ENCODE measurements at regions not wholly inside any gene's neighbourhood (a gene's known extent, or its start where the extent isn't known, plus 50 kb on each side); places are given as distances from the start of the nearest gene placed in this dataset.
"Not testable (repeated sequence)": the region's sequence is repeated elsewhere in the genome, so short reads cannot be mapped to it uniquely, and the experiment has no call there.

DNA sequence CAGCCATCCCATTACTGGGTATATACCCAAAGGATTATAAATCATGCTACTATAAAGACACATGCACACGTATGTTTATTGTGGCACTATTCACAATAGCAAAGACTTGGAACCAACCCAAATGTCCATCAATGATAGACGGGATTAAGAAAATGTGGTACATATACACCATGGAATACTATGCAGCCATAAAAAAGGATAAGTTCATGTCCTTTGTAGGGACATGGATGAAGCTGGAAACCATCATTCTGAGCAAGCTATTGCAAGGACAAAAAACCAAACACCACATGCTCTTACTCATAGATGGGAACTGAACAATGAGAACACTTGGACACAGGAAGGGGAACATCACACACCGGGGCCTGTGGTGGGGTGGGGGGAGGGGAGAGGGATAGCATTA lies 285.7 kb downstream of the SIPA1L2 start:
- H4K91ac ChIP-seq (replicated peaks; ENCODE audit: insufficient read length, low read length); H4K8ac ChIP-seq (ENCODE audit: extremely low read depth, insufficient read depth, low read length); H2BK120ac ChIP-seq (replicated peaks; ENCODE audit: low read depth, low read length); H3K9me3 ChIP-seq (ENCODE audit: insufficient read depth in 2 of 2, low read depth in 1 of 2, low read length in 1 of 2); H2AK5ac ChIP-seq (ENCODE audit: low read depth, low read length); H3K23me2 ChIP-seq (ENCODE audit: low read depth, low read length); H3K36me3 ChIP-seq (ENCODE audit: control insufficient read depth in 2 of 4, insufficient read depth in 4 of 4, low read length in 3 of 4); H4K5ac ChIP-seq (ENCODE audit: insufficient read length, low read depth, low read length); H3K4me2 ChIP-seq (ENCODE audit: insufficient read depth in 1 of 2, low read depth in 2 of 2, low read length in 2 of 2); H3K23ac ChIP-seq (ENCODE audit: insufficient read length); H3K4me3 ChIP-seq (ENCODE audit: extremely low read depth in 1 of 4, insufficient read depth in 2 of 4, low read depth in 3 of 4, low read length in 4 of 4); H3K9ac ChIP-seq (replicated peaks in 1 of 4; ENCODE audit: extremely low read depth in 1 of 4, low read depth in 3 of 4, low read length in 3 of 4); H3K79me1 ChIP-seq (ENCODE audit: low read depth, low read length); H3K18ac ChIP-seq (ENCODE audit: extremely low read depth, low read length); FAIRE-seq; H2BK12ac ChIP-seq (ENCODE audit: low read depth, low read length); H3K4ac ChIP-seq (replicated peaks; ENCODE audit: insufficient read length, low read depth, low read length); H3K56ac ChIP-seq (replicated peaks; ENCODE audit: insufficient read length, low read depth, low read length); H3K4me1 ChIP-seq (replicated peaks in 1 of 4; ENCODE audit: control insufficient read depth in 3 of 4, insufficient read depth in 4 of 4, low read length in 3 of 4); H4K20me1 ChIP-seq (replicated peaks in 1 of 2; ENCODE audit: control insufficient read depth in 1 of 2, insufficient read depth in 2 of 2, low read length in 2 of 2); H3K27ac ChIP-seq (ENCODE audit: low read depth, low read length); H2BK15ac ChIP-seq (ENCODE audit: low read length); H2AFZ ChIP-seq (ENCODE audit: low read length); H2BK5ac ChIP-seq (ENCODE audit: low read depth, low read length); DNase-seq (ENCODE audit: low read depth in 1 of 2, low spot score in 2 of 2); H3K14ac ChIP-seq (ENCODE audit: insufficient read length); H3K79me2 ChIP-seq (ENCODE audit: control insufficient read depth in 1 of 2, insufficient read depth in 2 of 2, low read length in 2 of 2); H3K27me3 ChIP-seq (replicated peaks in 1 of 4; ENCODE audit: control insufficient read depth in 3 of 4, extremely low read depth in 1 of 4, insufficient read depth in 3 of 4, low read length in 3 of 4); H2BK20ac ChIP-seq (ENCODE audit: low read length); POLR2A ChIA-PET (ENCODE audit: partially characterized antibody): not testable (repeated sequence)
- WGBS, 2 experiments (ENCODE audit: extremely low coverage in 1 of 2, insufficient coverage in 1 of 2, insufficient read length in 1 of 2, insufficient replicate concordance in 2 of 2, low coverage in 1 of 2, low lambda C conversion rate in 2 of 2, missing lambda C conversion rate in 1 of 2): 50% methylated on average over 2 of the region's 3 CpGs; no CpG with 5 or more reads in 1 of the 2 experiments
- CTCF ChIA-PET (ENCODE audit: partially characterized antibody): interaction anchor here (1.7 kb wide), 1 partner anchor 133 kb away, joined by 3 read pairs; no protein-coding TSS in a partner anchor

Data from H1 (cell line).